Heart left ventricle (tissue), 16 donors: ENCODE measurements at regions not wholly inside any gene's neighbourhood (a gene's known extent, or its start where the extent isn't known, plus 50 kb on each side); places are given as distances from the start of the nearest gene placed in this dataset.

Experiments used
- ATAC-seq, 4 donors: fragments of 200-7000 bp; cut with Tn5 transposase; one replicate each; pipeline ENCODE4 v1.9.1; 2020 to 2022; ENCODE audit warnings: moderate library complexity in 4 of 4, mild to moderate bottlenecking in 3 of 4, moderate number of reproducible peaks in 1 of 4
- DNase-seq, 5 donors: peaks; one replicate each; pipeline ENCODE4 v3.0.0-alpha.2; 2020
- H3K27ac ChIP-seq, 12 donors: fragments of 200-600 bp; sonication (generic) in 4 of 12; one replicate each; pipeline versions ENCODE4 v1.5.0 to v1.8.0; 2016 to 2022; ENCODE audit warnings: mild to moderate bottlenecking in 2 of 12
- H3K27me3 ChIP-seq, 9 donors: fragments of 200-600 bp; sonication (generic) in 2 of 9; one replicate each; pipeline versions ENCODE4 v1.5.1 to v1.8.0; 2016 to 2022; ENCODE audit warnings: mild to moderate bottlenecking in 3 of 9
- H3K36me3 ChIP-seq, 9 donors: fragments of 200-600 bp; sonication (generic) in 2 of 9; one replicate each; pipeline versions ENCODE4 v1.5.0 to v1.8.0; 2018 to 2022; ENCODE audit warnings: mild to moderate bottlenecking in 2 of 9
- H3K4me1 ChIP-seq, 12 donors: fragments of 200-600 bp; sonication (generic) in 4 of 12; one replicate each; pipeline versions ENCODE4 v1.5.0 to v1.8.0; 2016 to 2022; ENCODE audit warnings: mild to moderate bottlenecking in 3 of 12
- H3K4me3 ChIP-seq, 12 donors: fragments of 200-600 bp; sonication (generic) in 4 of 12; one replicate each; pipeline versions ENCODE4 v1.5.0 to v1.8.0; 2017 to 2022; ENCODE audit warnings: mild to moderate bottlenecking in 9 of 12, moderate library complexity in 4 of 12
- H3K9me3 ChIP-seq, 12 donors: fragments of 200-600 bp; sonication (generic) in 4 of 12; one replicate each; pipeline versions ENCODE4 v1.5.0 to v1.8.0; 2016 to 2022; ENCODE audit warnings: mild to moderate bottlenecking in 1 of 12
- POLR2A ChIP-seq, 2 donors: fragments of 450-650 bp; IDR thresholded peaks; one replicate each; pipeline ENCODE4 v1.6.1; 2017; ENCODE audit warnings: antibody characterized with exemption in 2 of 2, mild to moderate bottlenecking in 2 of 2, moderate library complexity in 2 of 2
- WGBS, 4 donors: extraction: QIAGEN DNeasy Blood & Tissue Kit in 2 of 4; methylation state at CpG; one replicate each; pipeline versions ENCODE4 v1.1.5 to v1.1.7; 2013 to 2018; 5-methylcytosine and 5-hydroxymethylcytosine counted together
- intact Hi-C, 10 donors: fragments of 100-400 bp; cut with DNase I; formaldehyde crosslinking; loops; one replicate each; pipeline versions ENCODE4 v1.11.1 to v1.14.2; 2022
- TF ChIP-seq, protein P1 (sequence below), 12 donors: fragments of 200-600 bp; sonication (generic) in 4 of 12; IDR thresholded peaks; one replicate each; pipeline versions ENCODE4 v1.5.0 to v1.8.0; 2018 to 2022; ENCODE audit warnings: antibody characterized with exemption in 12 of 12, mild to moderate bottlenecking in 5 of 12
- donor health status: ischemic (EF 13 %, LVEDD 7.1; RV severe dilation, severe dysfunction).
- donor health status: healthy with polysubstance abuse.
- donor health status: DM: no; HTN: yes; CAD: no.
- donor health status: DM: no; HTN: no; CAD: no.
- donor health status: ischemic (EF 25% LVEDD 6.9; RV normal size, moderate dysfunction).
- donor health status: ischemic (EF 25% LVEDD 5.7; RV mildly dilated, moderate dysfunction).
- donor health status: healthy.
- donor health status: DM: yes; HTN: yes; CAD: no.
- donor health status: ischemic (EF 35%, LVEDD 5.7; RV mildly dilated, moderate dysfunction).
- donor health status: nonischemic (EF 11% LVEDD 7.7; RV severe dilation, severe dysfunction).
- donor health status: DM: yes; HTN: yes; CAD: no.
- donor health status: PGD.
- donor health status: ischemic (EF 29% LVEDD 5.4; RV normal size, mild dysfunction).
- donor health status: nonischemic (EF 23%, LVEDD 6.1; RV moderate dilation, normal function).

DNA sequence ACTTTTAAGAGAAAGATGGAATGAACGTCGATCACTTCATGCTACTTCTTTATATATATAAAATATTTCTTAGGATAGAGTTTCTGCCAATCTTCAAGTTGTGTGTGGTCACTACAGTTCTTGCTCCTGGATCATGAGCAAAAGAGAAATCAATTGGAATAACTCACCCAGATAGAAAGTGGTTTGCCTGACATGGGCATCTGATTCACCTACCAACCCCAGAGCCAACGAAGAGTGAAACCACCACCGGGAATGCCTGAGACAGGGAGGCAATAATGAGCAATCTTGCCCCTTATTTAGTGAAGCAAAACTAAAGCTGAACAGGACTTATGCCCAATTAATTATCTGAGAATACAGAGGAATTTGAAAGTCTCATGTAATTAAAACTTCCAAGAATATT lies 250.2 kb upstream of the REG3G start:
- ATAC-seq (no peak), DNase-seq (no peak)
- H3K27ac ChIP-seq = no peak overlapping the region
- H3K4me1 ChIP-seq = no peaks in the 10 kb centered on the region
- WGBS, 4 donors = 88 to 94% (median 91%) methylated on average over 4 of the region's 4 CpGs
- H3K4me3 ChIP-seq = no peak overlapping the region
- H3K9me3 ChIP-seq = peaks cover 0 to 6% (median 0%) of the 10 kb centered on the region in 12 donors
- intact Hi-C loops = no loop called here
- TF ChIP-seq POLR2A (IDR thresholded peaks at IDR 0.05) = no peak
- no peaks in the 10 kb centered on the region for H3K36me3 ChIP-seq
- no peaks in the 10 kb centered on the region for H3K27me3 ChIP-seq

DNA sequence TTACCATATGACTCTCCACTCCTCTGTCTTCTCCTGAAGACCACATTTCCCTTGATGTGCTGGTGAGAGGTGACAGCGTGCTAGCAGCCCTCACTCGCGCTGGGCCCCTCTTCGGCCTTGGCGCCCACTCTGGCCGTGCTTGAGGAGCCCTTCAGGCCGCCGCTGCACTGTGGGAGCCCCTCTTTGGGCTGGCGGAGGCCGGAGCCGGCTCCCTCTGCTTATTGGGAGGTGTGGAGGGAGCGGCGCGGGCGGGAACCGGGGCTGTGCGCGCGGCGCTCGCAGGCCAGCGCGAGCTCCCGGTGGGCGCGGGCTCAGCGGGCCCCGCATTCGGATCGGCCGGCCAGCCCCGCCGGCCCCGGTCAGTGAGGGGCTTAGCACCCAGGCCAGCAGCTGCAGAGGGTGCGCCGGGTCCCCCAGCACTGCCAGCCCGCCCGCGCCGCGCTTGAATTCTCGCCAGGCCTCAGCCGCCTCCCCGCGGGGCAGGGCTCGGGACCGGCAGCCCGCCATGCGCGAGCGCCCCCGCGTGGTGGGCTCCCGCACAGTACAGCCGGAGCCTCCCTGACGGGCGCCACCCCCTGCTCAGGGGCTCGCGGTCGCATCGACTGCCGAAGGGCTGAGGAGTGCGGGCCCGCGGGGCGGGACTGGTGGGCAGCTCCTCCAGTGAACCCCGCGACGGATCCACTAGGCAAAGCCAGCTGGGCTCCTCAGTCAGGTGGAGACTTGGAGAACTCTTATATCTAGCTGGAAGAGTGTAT lies 246.6 kb upstream of the REG3G start:
- Histone ChIP-seq H3K4me3 (no peak overlapping the region), H3K36me3 (no peaks in the 10 kb centered on the region), H3K27ac (no peak overlapping the region), H3K4me1 (no peaks in the 10 kb centered on the region), H3K27me3 (no peaks in the 10 kb centered on the region), H3K9me3 (peaks cover 0 to 6% (median 0%) of the 10 kb centered on the region in 12 donors)
- DNase-seq (peak in 1 of 5 donors; percentile 48), ATAC-seq (no peak)
- TF ChIP-seq, protein P1, sequence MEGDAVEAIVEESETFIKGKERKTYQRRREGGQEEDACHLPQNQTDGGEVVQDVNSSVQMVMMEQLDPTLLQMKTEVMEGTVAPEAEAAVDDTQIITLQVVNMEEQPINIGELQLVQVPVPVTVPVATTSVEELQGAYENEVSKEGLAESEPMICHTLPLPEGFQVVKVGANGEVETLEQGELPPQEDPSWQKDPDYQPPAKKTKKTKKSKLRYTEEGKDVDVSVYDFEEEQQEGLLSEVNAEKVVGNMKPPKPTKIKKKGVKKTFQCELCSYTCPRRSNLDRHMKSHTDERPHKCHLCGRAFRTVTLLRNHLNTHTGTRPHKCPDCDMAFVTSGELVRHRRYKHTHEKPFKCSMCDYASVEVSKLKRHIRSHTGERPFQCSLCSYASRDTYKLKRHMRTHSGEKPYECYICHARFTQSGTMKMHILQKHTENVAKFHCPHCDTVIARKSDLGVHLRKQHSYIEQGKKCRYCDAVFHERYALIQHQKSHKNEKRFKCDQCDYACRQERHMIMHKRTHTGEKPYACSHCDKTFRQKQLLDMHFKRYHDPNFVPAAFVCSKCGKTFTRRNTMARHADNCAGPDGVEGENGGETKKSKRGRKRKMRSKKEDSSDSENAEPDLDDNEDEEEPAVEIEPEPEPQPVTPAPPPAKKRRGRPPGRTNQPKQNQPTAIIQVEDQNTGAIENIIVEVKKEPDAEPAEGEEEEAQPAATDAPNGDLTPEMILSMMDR (IDR thresholded peaks at IDR 0.05) = no peak
- TF ChIP-seq POLR2A (IDR thresholded peaks at IDR 0.05) = no peak
- intact Hi-C loops = no loop called here
- WGBS, 4 donors = 89 to 98% (median 93%) methylated on average over 18 to 69 of the region's 69 CpGs

DNA sequence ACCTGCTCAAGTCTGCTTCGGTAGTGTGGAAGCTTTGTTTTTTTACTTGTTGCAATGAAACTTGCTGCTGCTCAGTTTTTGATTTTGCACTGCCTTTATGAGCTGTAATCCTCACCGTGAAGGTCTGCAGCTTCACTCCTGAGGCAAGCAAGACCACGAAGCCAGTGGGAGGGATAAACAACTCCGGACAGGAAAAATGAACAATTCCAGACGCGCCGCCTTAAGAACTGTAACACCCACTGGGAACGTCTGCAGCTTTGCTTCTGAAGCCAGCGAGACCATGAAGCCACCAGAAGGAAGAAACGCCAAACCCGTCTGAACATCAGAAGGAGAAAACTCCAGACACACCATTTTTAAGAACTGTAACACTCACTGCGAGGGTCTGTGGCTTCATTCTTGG lies 245.7 kb upstream of the REG3G start:
- peaks cover 0 to 6% (median 0%) of the 10 kb centered on the region in 12 donors for H3K9me3 ChIP-seq
- no peak overlapping the region for H3K4me3 ChIP-seq
- no peaks in the 10 kb centered on the region for H3K36me3 ChIP-seq
- intact Hi-C loops = no loop called here
- no peak for DNase-seq
- H3K27ac ChIP-seq = peak overlapping the region in 2 of 12 donors; percentile 34 to 71
- 77 to 84% (median 81%) methylated on average over 12 of the region's 12 CpGs for WGBS, 4 donors
- no peaks in the 10 kb centered on the region for H3K4me1 ChIP-seq
- H3K27me3 ChIP-seq = no peaks in the 10 kb centered on the region
- no peak for TF ChIP-seq POLR2A (IDR thresholded peaks at IDR 0.05)
- TF ChIP-seq, protein P1 (IDR thresholded peaks at IDR 0.05) = no peak
- no peak for ATAC-seq

DNA sequence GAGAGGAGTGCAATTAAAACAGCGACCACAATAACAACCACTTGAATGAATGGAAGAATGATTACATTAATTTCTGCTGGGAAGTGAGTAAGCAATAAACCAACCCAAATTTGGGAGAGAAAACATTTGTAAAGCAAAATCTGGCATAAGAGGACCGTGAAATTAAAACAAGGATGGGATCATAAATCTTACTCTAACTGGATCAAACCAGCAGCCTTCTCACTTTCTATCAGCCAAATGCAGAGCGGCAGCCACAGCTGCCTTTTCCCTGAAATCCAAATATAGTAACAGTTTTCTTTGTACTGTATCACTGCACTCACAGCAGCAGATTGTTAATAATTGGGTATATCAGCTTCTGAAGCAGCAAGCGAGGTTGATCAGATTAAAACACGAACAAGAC lies 245.2 kb upstream of the REG3G start:
- H3K27ac ChIP-seq = peak overlapping the region in 2 of 12 donors; percentile 34 to 71
- ATAC-seq = no peak

More for the DNA sequence above, 245.2 kb upstream of the REG3G start:
- WGBS, 4 donors = 23 to 30% (median 24%) methylated on average over 5 of the region's 5 CpGs
- H3K36me3 ChIP-seq = no peaks in the 10 kb centered on the region
- H3K4me3 ChIP-seq = no peak overlapping the region
- H3K9me3 ChIP-seq = peaks cover 0 to 6% (median 0%) of the 10 kb centered on the region in 12 donors
- no peak for TF ChIP-seq POLR2A (IDR thresholded peaks at IDR 0.05)
- TF ChIP-seq, protein P1 (IDR thresholded peaks at IDR 0.05) = no peak
- intact Hi-C loops = no loop called here
- no peaks in the 10 kb centered on the region for H3K4me1 ChIP-seq
- no peaks in the 10 kb centered on the region for H3K27me3 ChIP-seq
- no peak for DNase-seq
